NB4 (cell line): ENCODE measurements at regions not wholly inside any gene's neighbourhood (a gene's known extent, or its start where the extent isn't known, plus 50 kb on each side); places are given as distances from the start of the nearest gene placed in this dataset.

Experiments used
- CTCF ChIP-seq: IDR thresholded peaks from one replicate; pipeline ENCODE4 v1.5.1; 2012; ENCODE audit warnings: low read depth, low read length
- MAX ChIP-seq: IDR thresholded peaks from 2 replicates; pipeline ENCODE4 v1.6.1; 2011; ENCODE audit warnings: low read depth, low read length
- POLR2A ChIP-seq: IDR thresholded peaks from 2 replicates; pipeline ENCODE4 v1.6.1; 2011; ENCODE audit warnings: mild to moderate bottlenecking; ENCODE audit not compliant: insufficient read length; ENCODE audit errors: extremely low read depth

DNA sequence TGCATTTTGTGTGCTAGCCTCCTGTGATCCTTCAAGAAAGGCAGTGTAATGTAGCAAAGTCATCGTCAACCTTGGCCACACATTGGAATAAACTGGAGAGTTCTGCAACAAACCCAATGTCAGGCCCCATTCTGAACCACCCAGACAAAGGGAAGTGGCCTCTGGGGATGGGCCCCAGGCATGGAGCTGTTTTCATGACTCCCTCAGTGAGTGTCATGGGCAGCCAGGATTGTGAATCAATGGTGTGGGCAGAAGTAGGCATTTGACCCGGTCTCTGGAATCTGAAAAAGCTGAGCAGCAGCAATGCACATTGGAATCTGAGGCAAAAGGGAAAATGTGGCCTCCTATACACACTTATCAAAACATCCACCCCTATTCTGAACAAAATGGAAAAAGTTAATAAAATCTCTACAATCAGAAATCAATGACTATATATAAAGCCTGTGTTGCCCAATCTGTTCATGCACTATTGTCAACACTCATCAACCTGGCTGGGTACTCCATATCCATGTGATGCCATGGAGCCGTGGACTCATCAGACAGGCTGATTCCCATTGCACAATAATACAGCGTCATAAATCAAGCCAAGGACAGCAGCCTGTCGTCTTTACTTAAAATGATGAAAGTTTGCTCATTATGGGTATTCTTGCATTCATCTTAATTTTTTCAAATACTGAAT lies 134.9 kb upstream of the STMND1 start:
- TF ChIP-seq CTCF, result no peak
- TF ChIP-seq POLR2A, result no peak
- no peak for TF ChIP-seq MAX
